ENCODE measurements at regions not wholly inside any gene's neighbourhood (a gene's known extent, or its start where the extent isn't known, plus 50 kb on each side); places are given as distances from the start of the nearest gene placed in this dataset.

DNA sequence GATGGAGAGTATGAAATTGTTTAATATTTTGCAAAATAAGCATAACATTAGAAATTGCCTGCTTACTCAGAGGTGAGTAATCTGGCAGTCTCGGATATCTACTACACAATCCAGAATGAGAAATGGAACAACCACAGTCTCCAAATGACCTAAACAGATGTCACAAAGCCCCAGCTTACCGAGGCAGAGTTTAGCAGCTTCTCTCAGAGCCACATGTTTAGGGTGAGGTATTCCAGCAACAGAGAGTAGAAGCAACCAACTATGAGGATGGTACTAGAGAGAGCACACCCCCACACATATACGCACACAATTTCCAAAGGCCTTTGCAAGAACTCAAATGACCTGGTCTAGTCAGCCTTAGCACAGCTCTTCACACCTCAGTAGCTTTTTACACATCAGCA is 122.7 kb upstream of the LPAR1 start:
- ATAC-seq (ENCODE audit: low read depth), result peak; percentile 97
- Histone ChIP-seq H3K9me1 (ENCODE audit: insufficient read depth, low read length) (peaks cover 3% of the 10 kb centered on the region), H3K4me3 (ENCODE audit: insufficient read depth, low read depth, low read length) (no peak overlapping the region), H3K4me2 (ENCODE audit: low read depth, low read length) (no peak overlapping the region), H2BK5ac (ENCODE audit: low read depth, low read length, poor library complexity, severe bottlenecking) (peak overlapping the region; percentile 4), H3K4ac (ENCODE audit: low read depth, low read length) (peak overlapping the region; percentile 34; the same call in 1 of the 2 replicates), H2BK120ac (ENCODE audit: low read depth, low read length) (no peak overlapping the region), H2AK9ac (replicated peaks; ENCODE audit: low read depth, low read length, poor library complexity) (no peak overlapping the region), H3K23ac (ENCODE audit: low read depth, low read length) (no peak overlapping the region; the same call in 1 of the 2 replicates), H4K5ac (ENCODE audit: low read depth, low read length) (no peak overlapping the region), H3K18ac (ENCODE audit: low read depth, low read length) (no peak overlapping the region), H3K9ac (ENCODE audit: low read depth, low read length) (no peak overlapping the region), H3K36me3 (ENCODE audit: control insufficient read depth, insufficient read depth, low read length) (no peaks in the 10 kb centered on the region), H3K27me3 (ENCODE audit: control insufficient read depth, insufficient read depth, low read length) (no peaks in the 10 kb centered on the region), H2BK15ac (ENCODE audit: low read depth, low read length) (no peak overlapping the region), H3K79me1 (ENCODE audit: low read depth in 1 of 2, low read length in 2 of 2) (no peaks in the 10 kb centered on the region), H4K91ac (ENCODE audit: insufficient read depth, low read depth, low read length) (peak overlapping the region; percentile 13; the same call in 1 of the 2 replicates), H4K8ac (ENCODE audit: low read depth in 2 of 2, low read length in 2 of 2) (peak overlapping the region in 1 of 2 experiments; percentile 57; a peak in 2 of 4 replicates), H3K27ac (ENCODE audit: insufficient read depth, low read length) (no peak overlapping the region), H2AFZ (replicated peaks; ENCODE audit: low read length, poor library complexity) (no peak overlapping the region), H3K56ac (ENCODE audit: extremely low read depth, insufficient read depth, low read length) (no peak overlapping the region), H4K20me1 (ENCODE audit: insufficient read depth, low read length) (no peaks in the 10 kb centered on the region), H3K9me3 (ENCODE audit: control insufficient read depth, insufficient read depth, low read length) (no peaks in the 10 kb centered on the region), H3K4me1 (ENCODE audit: control insufficient read depth, insufficient read depth, low read length) (peaks cover 3% of the 10 kb centered on the region), H2BK20ac (ENCODE audit: low read depth, low read length) (peak overlapping the region; percentile 27; the same call in 1 of the 2 replicates), H2AK5ac (ENCODE audit: low read depth, low read length) (no peak overlapping the region), H3K14ac (replicated peaks; ENCODE audit: low read depth, low read length) (0 out of 2 replicates have a peak overlapping the region, but pooled peaks have one; percentile 61)
- intact Hi-C loops (cut with micrococcal nuclease) (no loop called here), in situ Hi-C loops (cut with MboI; ENCODE audit: low sequenced_read_pairs) (no loop called here), dilution Hi-C loops (cut with HindIII; ENCODE audit: low sequenced_read_pairs, unreplicated experiment) (no loop called here)
- CTCF ChIA-PET, result interaction anchor here (0.6 kb wide), 1 partner anchor 9 kb away, joined by 3 read pairs; no protein-coding TSS in a partner anchor
- WGBS, 2 experiments (ENCODE audit: extremely low coverage in 2 of 2, insufficient read length in 1 of 2), result no CpG with 5 or more reads among the region's 3 CpGs
- DNase-seq, result peak; percentile 92
- TF ChIP-seq CEBPB (IDR thresholded peaks at IDR 0.05; ENCODE audit: low read depth, low read length) (peak; percentile 56), FOS (IDR thresholded peaks at IDR 0.05; ENCODE audit: low read depth, low read length) (peak; percentile 52; the same call in 1 of the 2 replicates), POLR2A (IDR thresholded peaks at IDR 0.05; ENCODE audit: low read depth, low read length) (no peak), MAFK (IDR thresholded peaks at IDR 0.05; ENCODE audit: low read depth, low read length) (peak; percentile 76)
- TF ChIP-seq, protein P1, sequence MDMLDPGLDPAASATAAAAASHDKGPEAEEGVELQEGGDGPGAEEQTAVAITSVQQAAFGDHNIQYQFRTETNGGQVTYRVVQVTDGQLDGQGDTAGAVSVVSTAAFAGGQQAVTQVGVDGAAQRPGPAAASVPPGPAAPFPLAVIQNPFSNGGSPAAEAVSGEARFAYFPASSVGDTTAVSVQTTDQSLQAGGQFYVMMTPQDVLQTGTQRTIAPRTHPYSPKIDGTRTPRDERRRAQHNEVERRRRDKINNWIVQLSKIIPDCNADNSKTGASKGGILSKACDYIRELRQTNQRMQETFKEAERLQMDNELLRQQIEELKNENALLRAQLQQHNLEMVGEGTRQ (IDR thresholded peaks at IDR 0.05; ENCODE audit: low read depth, low read length), result no peak
- POLR2A ChIA-PET (ENCODE audit: unreplicated experiment), result no interaction called here
- no TSS peak for BruUV-seq (replicated peaks)

All from IMR-90 (cell line).